GM06990 (cell line): ENCODE measurements at regions not wholly inside any gene's neighbourhood (a gene's known extent, or its start where the extent isn't known, plus 50 kb on each side); places are given as distances from the start of the nearest gene placed in this dataset.

Experiments used
- DNase-seq: peaks from one replicate; pipeline ENCODE4 v3.0.0-alpha.2; 2011; ENCODE audit not compliant: insufficient read length; ENCODE audit errors: extremely low read depth
- H3K27me3 ChIP-seq: replicated peaks from 2 replicates; pipeline ENCODE4 v1.6.0; 2011; ENCODE audit warnings: low read length; ENCODE audit not compliant: control insufficient read depth, insufficient read depth
- H3K36me3 ChIP-seq: 2 replicates; pipeline ENCODE4 v1.5.1; 2011; ENCODE audit warnings: low read length; ENCODE audit not compliant: control insufficient read depth, insufficient read depth
- H3K4me3 ChIP-seq: replicated peaks from 2 replicates; pipeline ENCODE4 v1.5.1; 2011; ENCODE audit warnings: low read depth, mild to moderate bottlenecking, control low read depth, low read length
- CTCF ChIP-seq: IDR thresholded peaks from 2 replicates; pipeline ENCODE4 v1.5.1; 2011; ENCODE audit warnings: low read length, control low read depth, mild to moderate bottlenecking, inconsistent platforms; ENCODE audit not compliant: insufficient read depth, poor library complexity, severe bottlenecking

- Histone ChIP-seq H3K36me3 (no peaks in the 10 kb centered on the region), H3K27me3 (no peaks in the 10 kb centered on the region), H3K4me3 (no peak overlapping the region)
- TF ChIP-seq CTCF = no peak
- DNase-seq = no peak
Observed at GRCh38 chr13:89748716-89749115, 1598.8 kb upstream of the MIR17HG start.

GRCh38 chr13:89749888-89750287 lies 1597.6 kb upstream of the MIR17HG start:
- TF ChIP-seq CTCF = no peak
- H3K27me3 ChIP-seq = no peaks in the 10 kb centered on the region
- no peak overlapping the region for H3K4me3 ChIP-seq
- no peak for DNase-seq
- no peaks in the 10 kb centered on the region for H3K36me3 ChIP-seq

- H3K4me3 ChIP-seq = no peak overlapping the region
- no peaks in the 10 kb centered on the region for H3K27me3 ChIP-seq
- DNase-seq = no peak
- no peak for TF ChIP-seq CTCF
- H3K36me3 ChIP-seq = no peaks in the 10 kb centered on the region
Observed at GRCh38 chr13:89750371-89750770, 1597.1 kb upstream of the MIR17HG start.

GRCh38 chr13:89751432-89751930 lies 1596.0 kb upstream of the MIR17HG start:
- H3K4me3 ChIP-seq = no peak overlapping the region
- no peak for DNase-seq
- H3K36me3 ChIP-seq = no peaks in the 10 kb centered on the region
- no peak for TF ChIP-seq CTCF
- H3K27me3 ChIP-seq = no peaks in the 10 kb centered on the region

GRCh38 chr13:89752394-89752793 lies 1595.1 kb upstream of the MIR17HG start:
- no peaks in the 10 kb centered on the region for H3K36me3 ChIP-seq
- TF ChIP-seq CTCF = no peak
- H3K27me3 ChIP-seq = no peaks in the 10 kb centered on the region
- no peak for DNase-seq
- no peak overlapping the region for H3K4me3 ChIP-seq
